Tibial nerve (tissue), 4 donors: ENCODE measurements at regions not wholly inside any gene's neighbourhood (a gene's known extent, or its start where the extent isn't known, plus 50 kb on each side); places are given as distances from the start of the nearest gene placed in this dataset. TPM values are rescaled to one million over a fixed set of nuclear protein-coding genes. Genes with fewer than 3 reads are reported as not detected.

Experiments
- DNase-seq, 2 donors: peaks; one replicate each; pipeline ENCODE4 v3.0.0-alpha.2; 2019; ENCODE audit warnings: low spot score in 2 of 2
- H3K27ac ChIP-seq, 4 donors: fragments of 200-600 bp; sonication (generic) in 3 of 4; one replicate each; pipeline ENCODE4 v1.5.1; 2017 to 2019; ENCODE audit warnings: mild to moderate bottlenecking in 1 of 4
- H3K27me3 ChIP-seq, 2 donors: fragments of 200-600 bp; sonication (generic) in 1 of 2; one replicate each; pipeline versions ENCODE4 v1.5.1 to v1.6.0; 2017 to 2019
- H3K36me3 ChIP-seq, 3 donors: fragments of 200-600 bp; sonication (generic); one replicate each; pipeline ENCODE4 v1.5.1; 2018 to 2019
- H3K4me1 ChIP-seq, 4 donors: fragments of 200-600 bp; sonication (generic) in 3 of 4; one replicate each; pipeline ENCODE4 v1.5.1; 2017 to 2019
- H3K4me3 ChIP-seq, 4 donors: fragments of 200-600 bp; sonication (generic) in 3 of 4; one replicate each; pipeline ENCODE4 v1.5.1; 2017 to 2019; ENCODE audit warnings: mild to moderate bottlenecking in 1 of 4, moderate library complexity in 1 of 4
- H3K9me3 ChIP-seq, 4 donors: fragments of 200-600 bp; sonication (generic) in 3 of 4; one replicate each; pipeline ENCODE4 v1.5.1; 2017 to 2019
- EP300 ChIP-seq, 2 donors: sonication (generic); formaldehyde crosslinking; IDR thresholded peaks; one replicate each; pipeline ENCODE4 v1.6.1; 2017; ENCODE audit warnings: antibody characterized with exemption in 2 of 2, mild to moderate bottlenecking in 1 of 2
- POLR2A ChIP-seq, 2 donors: fragments of 450-650 bp; IDR thresholded peaks; one replicate each; pipeline ENCODE4 v1.6.1; 2017; ENCODE audit warnings: antibody characterized with exemption in 2 of 2, mild to moderate bottlenecking in 2 of 2, moderate library complexity in 2 of 2
- WGBS, 2 donors: methylation state at CpG; one replicate each; pipeline ENCODE4 v1.1.5; 2018; 5-methylcytosine and 5-hydroxymethylcytosine counted together
- small RNA-seq: library from RNA; depleted of rRNA; stranded (forward); fragments of <200 nt; gene quantifications from one replicate; pipeline ENCODE3, GENCODE V24; 2016
- TF ChIP-seq, protein P1 (sequence below), 5 experiments: fragments of 200-600 bp in 3 of 5; fragments of 450-650 bp in 2 of 5; sonication (generic) in 3 of 5; IDR thresholded peaks; one replicate each; pipeline ENCODE4 v1.5.1; 2016 to 2019; ENCODE audit warnings: antibody characterized with exemption in 5 of 5, mild to moderate bottlenecking in 3 of 5, moderate library complexity in 2 of 5

DNA sequence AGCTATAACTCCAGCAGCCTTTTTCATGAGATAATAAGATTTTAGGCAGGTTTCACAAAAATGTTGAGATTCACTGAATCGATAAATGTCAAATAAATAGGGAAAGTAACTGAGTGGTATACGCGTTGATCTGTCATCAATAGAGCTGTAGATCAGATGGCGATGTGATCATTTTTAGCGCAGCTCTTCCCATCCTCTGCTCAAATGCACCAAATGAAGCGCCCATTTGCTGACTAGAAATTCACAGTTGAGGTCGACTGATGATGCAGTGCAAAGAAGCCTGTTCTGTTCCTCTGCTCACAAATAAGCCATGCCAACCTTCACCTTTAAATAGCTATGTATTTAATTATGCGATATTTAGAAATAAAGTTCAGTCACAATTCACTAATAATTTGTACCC is 693.5 kb downstream of the ARHGAP15 start:
- Histone ChIP-seq H3K36me3 (no peaks in the 10 kb centered on the region), H3K27ac (no peak overlapping the region), H3K4me1 (no peaks in the 10 kb centered on the region), H3K9me3 (no peaks in the 10 kb centered on the region), H3K27me3 (no peaks in the 10 kb centered on the region), H3K4me3 (no peak overlapping the region)
- WGBS, 2 donors, result 97 to 98% methylated on average over 8 of the region's 8 CpGs
- TF ChIP-seq POLR2A (IDR thresholded peaks at IDR 0.05) (no peak), EP300 (IDR thresholded peaks at IDR 0.05) (no peak)
- TF ChIP-seq, protein P1, sequence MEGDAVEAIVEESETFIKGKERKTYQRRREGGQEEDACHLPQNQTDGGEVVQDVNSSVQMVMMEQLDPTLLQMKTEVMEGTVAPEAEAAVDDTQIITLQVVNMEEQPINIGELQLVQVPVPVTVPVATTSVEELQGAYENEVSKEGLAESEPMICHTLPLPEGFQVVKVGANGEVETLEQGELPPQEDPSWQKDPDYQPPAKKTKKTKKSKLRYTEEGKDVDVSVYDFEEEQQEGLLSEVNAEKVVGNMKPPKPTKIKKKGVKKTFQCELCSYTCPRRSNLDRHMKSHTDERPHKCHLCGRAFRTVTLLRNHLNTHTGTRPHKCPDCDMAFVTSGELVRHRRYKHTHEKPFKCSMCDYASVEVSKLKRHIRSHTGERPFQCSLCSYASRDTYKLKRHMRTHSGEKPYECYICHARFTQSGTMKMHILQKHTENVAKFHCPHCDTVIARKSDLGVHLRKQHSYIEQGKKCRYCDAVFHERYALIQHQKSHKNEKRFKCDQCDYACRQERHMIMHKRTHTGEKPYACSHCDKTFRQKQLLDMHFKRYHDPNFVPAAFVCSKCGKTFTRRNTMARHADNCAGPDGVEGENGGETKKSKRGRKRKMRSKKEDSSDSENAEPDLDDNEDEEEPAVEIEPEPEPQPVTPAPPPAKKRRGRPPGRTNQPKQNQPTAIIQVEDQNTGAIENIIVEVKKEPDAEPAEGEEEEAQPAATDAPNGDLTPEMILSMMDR (IDR thresholded peaks at IDR 0.05), result no peak
- no peak for DNase-seq

DNA sequence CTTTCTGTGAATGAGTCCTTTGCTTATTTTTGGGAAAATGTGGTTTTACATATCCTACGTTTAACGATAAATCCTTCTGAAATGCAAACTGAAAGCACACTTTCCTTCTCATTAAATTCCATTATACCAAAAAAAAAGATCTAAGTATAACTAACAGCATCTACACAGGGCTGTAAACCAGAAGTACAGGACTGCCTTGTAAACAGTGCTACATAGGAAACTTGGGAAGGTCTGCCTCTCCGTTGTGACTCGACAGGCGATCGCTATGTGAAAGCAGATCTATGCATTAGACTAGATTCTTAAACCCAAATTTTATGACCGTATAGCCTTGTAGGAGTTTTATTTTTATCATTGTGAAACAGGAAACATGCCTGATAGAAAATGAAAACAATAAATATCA is 690.5 kb downstream of the ARHGAP15 start:
- no peaks in the 10 kb centered on the region for H3K36me3 ChIP-seq
- H3K27me3 ChIP-seq, result no peaks in the 10 kb centered on the region
- no peak overlapping the region for H3K27ac ChIP-seq
- H3K4me1 ChIP-seq, result no peaks in the 10 kb centered on the region
- WGBS, 2 donors, result 80 to 88% methylated on average over 7 of the region's 7 CpGs
- DNase-seq, result no peak
- no peak for TF ChIP-seq POLR2A (IDR thresholded peaks at IDR 0.05)
- TF ChIP-seq EP300 (IDR thresholded peaks at IDR 0.05), result no peak
- TF ChIP-seq, protein P1 (IDR thresholded peaks at IDR 0.05), result no peak
- no peak overlapping the region for H3K4me3 ChIP-seq
- H3K9me3 ChIP-seq, result no peaks in the 10 kb centered on the region

DNA sequence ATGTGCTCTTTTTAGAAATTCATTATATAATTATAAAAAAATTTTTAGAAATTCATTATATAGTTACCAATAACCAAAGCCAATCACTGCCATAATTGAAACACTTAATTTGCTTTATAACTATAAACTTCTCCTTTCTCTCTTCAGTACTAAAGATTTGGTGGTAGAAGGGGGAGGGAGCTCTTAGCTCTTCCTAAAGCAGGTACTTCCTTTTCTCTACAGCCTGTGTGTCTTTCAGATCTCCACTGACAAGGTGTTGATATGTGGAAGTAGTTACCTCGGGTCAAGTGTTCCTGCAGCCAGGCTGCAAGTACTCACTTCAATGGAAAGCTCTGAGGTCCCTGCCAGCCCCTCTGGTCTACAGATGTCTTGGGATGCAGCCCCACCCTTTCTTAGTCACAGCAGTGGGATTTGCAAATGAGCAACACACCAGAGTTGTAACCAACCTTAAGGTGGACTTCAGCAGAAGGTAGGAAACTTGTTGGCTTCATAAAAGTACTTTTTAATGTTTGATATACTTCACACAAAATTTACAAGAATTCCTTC is 690.0 kb downstream of the ARHGAP15 start:
- DNase-seq, result no peak
- Histone ChIP-seq H3K27me3 (no peaks in the 10 kb centered on the region), H3K27ac (no peak overlapping the region), H3K36me3 (no peaks in the 10 kb centered on the region), H3K4me1 (no peaks in the 10 kb centered on the region), H3K4me3 (no peak overlapping the region), H3K9me3 (no peaks in the 10 kb centered on the region)
- TF ChIP-seq EP300 (IDR thresholded peaks at IDR 0.05) (no peak), POLR2A (IDR thresholded peaks at IDR 0.05) (no peak)
- TF ChIP-seq, protein P1 (IDR thresholded peaks at IDR 0.05), result no peak
- 56 to 67% methylated on average over 1 of the region's 1 CpG for WGBS, 2 donors

Small RNA genes in the stretch of these regions (small RNA-seq; reads per million reads assigned to genes)
- not detected for gene RF00019
